Activated gamma-delta T cell (primary cell): ENCODE measurements at regions not wholly inside any gene's neighbourhood (a gene's known extent, or its start where the extent isn't known, plus 50 kb on each side); places are given as distances from the start of the nearest gene placed in this dataset.

Experiments used
- DNase-seq: peaks from one replicate; lab custom pipeline; 2025; lab: John Stamatoyannopoulos, UW

GRCh38 chr5:165624166-165624946, 2118.9 kb downstream of the MAT2B start:
- DNase-seq, result no peak

- no peak for DNase-seq
Measured at GRCh38 chr5:165626161-165626560, 2120.7 kb downstream of the MAT2B start.

GRCh38 chr5:165627548-165628170, 2122.2 kb downstream of the MAT2B start:
- DNase-seq, result no peak

- DNase-seq, result no peak
Measured at GRCh38 chr5:165630261-165630778, 2124.9 kb downstream of the MAT2B start.

GRCh38 chr5:165631235-165631634, 2125.8 kb downstream of the MAT2B start:
- no peak for DNase-seq

- no peak for DNase-seq
Measured at GRCh38 chr5:165642366-165642765, 2136.9 kb downstream of the MAT2B start.

GRCh38 chr5:165665735-165666400, 2160.4 kb downstream of the MAT2B start:
- DNase-seq, result no peak

- DNase-seq, result no peak
Measured at GRCh38 chr5:165673499-165673898, 2168.1 kb downstream of the MAT2B start.

GRCh38 chr5:165695796-165696195, 2190.4 kb downstream of the MAT2B start:
- DNase-seq, result no peak

- DNase-seq, result no peak
Measured at GRCh38 chr5:165705960-165706359, 2200.5 kb downstream of the MAT2B start.

- DNase-seq, result no peak
Measured at GRCh38 chr5:165712011-165712410, 2206.6 kb downstream of the MAT2B start.

GRCh38 chr5:165714598-165714997, 2209.2 kb downstream of the MAT2B start:
- no peak for DNase-seq

GRCh38 chr5:165720901-165721300, 2215.5 kb downstream of the MAT2B start:
- no peak for DNase-seq

- no peak for DNase-seq
Measured at GRCh38 chr5:165722401-165722800, 2217.0 kb downstream of the MAT2B start.

GRCh38 chr5:165723931-165724330, 2218.5 kb downstream of the MAT2B start:
- DNase-seq, result no peak

GRCh38 chr5:165728425-165728824, 2223.0 kb downstream of the MAT2B start:
- DNase-seq, result no peak

GRCh38 chr5:165735388-165735787, 2230.0 kb downstream of the MAT2B start:
- no peak for DNase-seq

GRCh38 chr5:165739079-165739741, 2233.8 kb downstream of the MAT2B start:
- DNase-seq, result no peak

- DNase-seq, result no peak
Measured at GRCh38 chr5:165757791-165758190, 2252.4 kb downstream of the MAT2B start.

GRCh38 chr5:165775111-165775510, 2269.7 kb downstream of the MAT2B start:
- DNase-seq, result no peak

- DNase-seq, result no peak
Measured at GRCh38 chr5:165779505-165779904, 2274.1 kb downstream of the MAT2B start.

- no peak for DNase-seq
Measured at GRCh38 chr5:165780901-165781300, 2275.5 kb downstream of the MAT2B start.
